ENCODE measurements at regions not wholly inside any gene's neighbourhood (a gene's known extent, or its start where the extent isn't known, plus 50 kb on each side); places are given as distances from the start of the nearest gene placed in this dataset.

- Mint-ChIP-seq H3K27me3 (ENCODE audit: low read depth) (peaks cover 7% of the 10 kb centered on the region), H3K9me3 (ENCODE audit: insufficient read depth) (no peaks in the 10 kb centered on the region), H3K4me1 (ENCODE audit: low read depth) (peaks cover 35% of the 10 kb centered on the region), H3K27ac (no peak overlapping the region), H3K4me3 (no peak overlapping the region), H3K36me3 (ENCODE audit: low read depth) (no peaks in the 10 kb centered on the region)
- ATAC-seq = no peak
- POLR2A ChIA-PET = no interaction called here
- DNase-seq = no peak
- CTCF ChIA-PET = no interaction called here
Measured at GRCh38 chr7:155961241-155962190, 149.3 kb upstream of the SHH start.

DNA sequence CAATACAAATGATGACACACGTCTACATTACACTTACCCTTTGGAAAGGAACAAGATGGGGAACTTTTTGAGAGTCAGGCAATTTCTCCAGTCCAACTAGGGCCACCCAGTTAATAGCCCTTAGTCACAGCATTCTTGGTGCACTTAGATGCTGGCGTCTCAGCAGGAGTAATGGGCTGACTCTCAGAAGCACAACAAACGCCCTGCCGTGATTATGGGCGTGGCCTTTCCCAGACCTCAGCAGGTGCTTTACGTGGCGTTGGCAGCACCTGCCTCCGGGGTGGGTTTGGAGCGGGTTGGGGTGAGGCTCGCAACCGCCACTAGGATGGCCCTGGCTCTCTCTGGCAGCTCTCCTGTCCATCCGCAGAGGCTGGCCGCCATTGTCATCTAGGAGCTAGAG lies 147.6 kb upstream of the SHH start:
- H3K4me3 Mint-ChIP-seq = no peak overlapping the region
- H3K27ac Mint-ChIP-seq = no peak overlapping the region
- ChIA-PET CTCF (no interaction called here), POLR2A (no interaction called here)
- H3K36me3 Mint-ChIP-seq (ENCODE audit: low read depth) = no peaks in the 10 kb centered on the region
- no peaks in the 10 kb centered on the region for H3K9me3 Mint-ChIP-seq (ENCODE audit: insufficient read depth)
- DNase-seq (no peak), ATAC-seq (no peak)
- peaks cover 37% of the 10 kb centered on the region for H3K4me1 Mint-ChIP-seq (ENCODE audit: low read depth)
- peaks cover 2% of the 10 kb centered on the region for H3K27me3 Mint-ChIP-seq (ENCODE audit: low read depth)

- ChIA-PET POLR2A (no interaction called here), CTCF (no interaction called here)
- DNase-seq = no peak
- Mint-ChIP-seq H3K4me3 (no peak overlapping the region), H3K27me3 (ENCODE audit: low read depth) (peaks cover 2% of the 10 kb centered on the region), H3K27ac (no peak overlapping the region), H3K36me3 (ENCODE audit: low read depth) (no peaks in the 10 kb centered on the region), H3K4me1 (ENCODE audit: low read depth) (peaks cover 16% of the 10 kb centered on the region), H3K9me3 (ENCODE audit: insufficient read depth) (no peaks in the 10 kb centered on the region)
- no peak for ATAC-seq
Measured at GRCh38 chr7:155956977-155957376, 144.7 kb upstream of the SHH start.

- DNase-seq (no peak), ATAC-seq (no peak)
- Mint-ChIP-seq H3K27me3 (ENCODE audit: low read depth) (peaks cover under 1% of the 10 kb centered on the region), H3K4me3 (no peak overlapping the region), H3K36me3 (ENCODE audit: low read depth) (no peaks in the 10 kb centered on the region), H3K4me1 (ENCODE audit: low read depth) (peaks cover 6% of the 10 kb centered on the region), H3K9me3 (ENCODE audit: insufficient read depth) (no peaks in the 10 kb centered on the region), H3K27ac (no peak overlapping the region)
- CTCF ChIA-PET = no interaction called here
- POLR2A ChIA-PET = no interaction called here
Measured at GRCh38 chr7:155955367-155955635, 143.0 kb upstream of the SHH start.

GRCh38 chr7:155954550-155955366 lies 142.5 kb upstream of the SHH start:
- DNase-seq = no peak
- Mint-ChIP-seq H3K36me3 (ENCODE audit: low read depth) (no peaks in the 10 kb centered on the region), H3K27me3 (ENCODE audit: low read depth) (peaks cover 1% of the 10 kb centered on the region), H3K4me1 (ENCODE audit: low read depth) (peaks cover 6% of the 10 kb centered on the region), H3K9me3 (ENCODE audit: insufficient read depth) (no peaks in the 10 kb centered on the region), H3K4me3 (no peak overlapping the region), H3K27ac (no peak overlapping the region)
- CTCF ChIA-PET = no interaction called here
- POLR2A ChIA-PET = no interaction called here
- ATAC-seq = no peak

DNA sequence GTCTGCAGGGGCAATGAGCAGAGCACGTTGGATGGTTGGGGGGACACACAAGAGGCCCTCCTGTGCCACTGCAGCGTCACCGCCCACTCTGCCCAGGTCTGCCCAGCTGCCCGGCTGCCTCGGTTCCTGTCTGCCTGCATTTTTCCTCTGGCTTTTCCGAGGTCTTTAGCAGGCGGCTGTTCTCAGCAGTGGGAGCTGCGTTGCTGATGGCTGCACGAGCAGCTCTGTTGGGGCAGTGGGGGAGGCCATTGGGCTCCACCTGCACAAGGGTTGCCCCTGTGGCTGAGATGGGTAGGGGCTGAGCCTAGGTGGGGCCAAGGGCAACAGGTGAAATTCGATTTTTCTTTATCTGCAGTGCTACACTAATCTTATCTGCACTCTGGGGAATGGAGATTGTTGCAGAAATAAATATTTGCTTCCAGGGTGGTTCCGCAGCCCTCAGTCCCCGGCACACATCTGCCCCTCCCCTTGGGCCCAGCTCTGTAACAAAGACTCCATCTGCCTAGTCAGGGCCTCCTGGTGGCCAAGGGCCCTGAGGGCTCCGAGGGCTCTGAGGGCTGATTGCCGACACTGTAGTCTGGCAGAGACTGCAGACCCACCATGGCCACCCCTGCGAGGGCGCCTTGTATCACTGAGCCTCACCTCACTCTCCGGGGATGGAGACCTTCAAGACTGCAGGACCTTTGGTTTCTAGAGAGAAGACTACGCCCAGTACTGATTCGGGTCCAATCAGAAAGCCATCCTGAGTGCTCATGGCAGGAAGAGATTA lies 141.7 kb upstream of the SHH start:
- no peaks in the 10 kb centered on the region for H3K36me3 Mint-ChIP-seq (ENCODE audit: low read depth)
- H3K4me3 Mint-ChIP-seq = no peak overlapping the region
- no peak overlapping the region for H3K27ac Mint-ChIP-seq
- H3K9me3 Mint-ChIP-seq (ENCODE audit: insufficient read depth) = no peaks in the 10 kb centered on the region
- CTCF ChIA-PET = no interaction called here
- POLR2A ChIA-PET = no interaction called here
- ATAC-seq (no peak), DNase-seq (no peak)
- H3K4me1 Mint-ChIP-seq (ENCODE audit: low read depth) = peaks cover 6% of the 10 kb centered on the region
- H3K27me3 Mint-ChIP-seq (ENCODE audit: low read depth) = peaks cover 1% of the 10 kb centered on the region

GRCh38 chr7:155953501-155953778 lies 141.2 kb upstream of the SHH start:
- H3K36me3 Mint-ChIP-seq (ENCODE audit: low read depth) = no peaks in the 10 kb centered on the region
- peaks cover 6% of the 10 kb centered on the region for H3K4me1 Mint-ChIP-seq (ENCODE audit: low read depth)
- no peak for ATAC-seq
- DNase-seq = no peak
- POLR2A ChIA-PET = no interaction called here
- no peak overlapping the region for H3K4me3 Mint-ChIP-seq
- no peaks in the 10 kb centered on the region for H3K9me3 Mint-ChIP-seq (ENCODE audit: insufficient read depth)
- CTCF ChIA-PET = no interaction called here
- no peak overlapping the region for H3K27ac Mint-ChIP-seq
- H3K27me3 Mint-ChIP-seq (ENCODE audit: low read depth) = peaks cover 1% of the 10 kb centered on the region

GRCh38 chr7:155951554-155952158 lies 139.4 kb upstream of the SHH start:
- Mint-ChIP-seq H3K27me3 (ENCODE audit: low read depth) (peaks cover 1% of the 10 kb centered on the region), H3K36me3 (ENCODE audit: low read depth) (no peaks in the 10 kb centered on the region), H3K27ac (no peak overlapping the region), H3K4me1 (ENCODE audit: low read depth) (peaks cover 6% of the 10 kb centered on the region), H3K9me3 (ENCODE audit: insufficient read depth) (no peaks in the 10 kb centered on the region), H3K4me3 (no peak overlapping the region)
- ChIA-PET CTCF (no interaction called here), POLR2A (no interaction called here)
- no peak for ATAC-seq
- DNase-seq = peak; percentile 18

GRCh38 chr7:155950898-155951553 lies 138.8 kb upstream of the SHH start:
- ChIA-PET POLR2A (no interaction called here), CTCF (no interaction called here)
- H3K4me3 Mint-ChIP-seq = no peak overlapping the region
- H3K27ac Mint-ChIP-seq = no peak overlapping the region
- no peaks in the 10 kb centered on the region for H3K36me3 Mint-ChIP-seq (ENCODE audit: low read depth)
- H3K9me3 Mint-ChIP-seq (ENCODE audit: insufficient read depth) = peaks cover under 1% of the 10 kb centered on the region
- DNase-seq (peak; percentile 4), ATAC-seq (no peak)
- peaks cover 4% of the 10 kb centered on the region for H3K4me1 Mint-ChIP-seq (ENCODE audit: low read depth)
- peaks cover 1% of the 10 kb centered on the region for H3K27me3 Mint-ChIP-seq (ENCODE audit: low read depth)

DNA sequence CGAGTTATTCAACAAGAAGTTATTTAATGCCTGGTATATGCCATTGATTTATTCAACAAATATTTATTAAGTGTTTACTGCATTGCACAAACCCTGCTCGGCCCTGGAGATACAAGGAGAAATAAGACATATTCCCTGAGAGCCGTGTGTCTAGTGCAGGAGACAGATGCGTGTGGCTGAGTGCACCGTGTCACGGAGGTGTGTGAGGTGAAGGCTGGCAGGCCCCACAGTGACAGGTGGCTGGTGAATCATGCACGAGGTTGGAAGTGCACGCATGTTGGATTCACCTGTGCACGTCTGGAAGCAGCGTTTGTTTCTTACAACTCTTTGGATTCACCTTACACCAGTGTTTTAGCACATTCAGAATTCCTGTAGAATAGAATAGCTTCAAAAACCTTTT lies 136.6 kb upstream of the SHH start:
- POLR2A ChIA-PET = no interaction called here
- H3K4me1 Mint-ChIP-seq (ENCODE audit: low read depth) = peaks cover 5% of the 10 kb centered on the region
- no peak overlapping the region for H3K4me3 Mint-ChIP-seq
- ATAC-seq (no peak), DNase-seq (no peak)
- CTCF ChIA-PET = no interaction called here
- peaks cover 10% of the 10 kb centered on the region for H3K9me3 Mint-ChIP-seq (ENCODE audit: insufficient read depth)
- H3K27ac Mint-ChIP-seq = no peak overlapping the region
- H3K36me3 Mint-ChIP-seq (ENCODE audit: low read depth) = no peaks in the 10 kb centered on the region
- H3K27me3 Mint-ChIP-seq (ENCODE audit: low read depth) = peaks cover 1% of the 10 kb centered on the region

GRCh38 chr7:155948423-155948822 lies 136.2 kb upstream of the SHH start:
- POLR2A ChIA-PET = no interaction called here
- no peak for ATAC-seq
- Mint-ChIP-seq H3K4me3 (no peak overlapping the region), H3K9me3 (ENCODE audit: insufficient read depth) (peaks cover 10% of the 10 kb centered on the region), H3K36me3 (ENCODE audit: low read depth) (no peaks in the 10 kb centered on the region), H3K27ac (no peak overlapping the region), H3K27me3 (ENCODE audit: low read depth) (peaks cover 1% of the 10 kb centered on the region), H3K4me1 (ENCODE audit: low read depth) (peaks cover 10% of the 10 kb centered on the region)
- DNase-seq = no peak
- CTCF ChIA-PET = no interaction called here

DNA sequence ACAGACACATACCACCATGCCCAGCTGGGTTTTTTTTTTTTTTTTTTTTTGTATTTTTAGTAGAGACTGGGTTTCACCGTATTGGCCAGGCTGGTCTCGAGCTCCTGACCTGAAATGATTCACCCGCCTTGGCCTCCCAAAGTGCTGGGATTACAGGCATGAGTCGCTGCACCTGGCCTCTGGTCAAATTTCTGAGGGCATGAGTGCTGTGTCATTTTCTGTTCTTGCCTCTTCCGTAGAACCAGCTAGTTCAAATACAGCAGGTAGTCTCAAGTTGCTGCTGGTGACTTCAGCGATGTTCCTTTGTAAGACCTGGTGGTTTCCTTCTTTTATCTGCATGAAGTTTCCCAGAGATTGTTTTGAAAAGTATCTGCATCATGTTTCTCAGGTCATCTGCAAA lies 134.8 kb upstream of the SHH start:
- Mint-ChIP-seq H3K4me1 (ENCODE audit: low read depth) (peaks cover 12% of the 10 kb centered on the region), H3K27me3 (ENCODE audit: low read depth) (peaks cover 1% of the 10 kb centered on the region), H3K36me3 (ENCODE audit: low read depth) (no peaks in the 10 kb centered on the region), H3K4me3 (no peak overlapping the region), H3K9me3 (ENCODE audit: insufficient read depth) (peaks cover 10% of the 10 kb centered on the region), H3K27ac (no peak overlapping the region)
- ATAC-seq (no peak), DNase-seq (no peak)
- ChIA-PET CTCF (no interaction called here), POLR2A (no interaction called here)

Data from activated CD8-positive, alpha-beta T cell treated with anti-CD3 and anti-CD28 coated beads, Interleukin-2, amount 10 ng/mL, durations not matched to agents 7 days and 5 days (primary cell).